ENCODE measurements at regions not wholly inside any gene's neighbourhood (a gene's known extent, or its start where the extent isn't known, plus 50 kb on each side); places are given as distances from the start of the nearest gene placed in this dataset.

GRCh38 chr3:176964661-176965060 lies 232.6 kb downstream of the TBL1XR1 start:
- TF ChIP-seq POLR2A (IDR thresholded peaks at IDR 0.05; ENCODE audit: low read length) (no peak), GATA1 (IDR thresholded peaks at IDR 0.05; ENCODE audit: low read depth, low read length) (no peak)

All from erythroblast (primary cell).